ENCODE measurements at regions not wholly inside any gene's neighbourhood (a gene's known extent, or its start where the extent isn't known, plus 50 kb on each side); places are given as distances from the start of the nearest gene placed in this dataset.

DNA sequence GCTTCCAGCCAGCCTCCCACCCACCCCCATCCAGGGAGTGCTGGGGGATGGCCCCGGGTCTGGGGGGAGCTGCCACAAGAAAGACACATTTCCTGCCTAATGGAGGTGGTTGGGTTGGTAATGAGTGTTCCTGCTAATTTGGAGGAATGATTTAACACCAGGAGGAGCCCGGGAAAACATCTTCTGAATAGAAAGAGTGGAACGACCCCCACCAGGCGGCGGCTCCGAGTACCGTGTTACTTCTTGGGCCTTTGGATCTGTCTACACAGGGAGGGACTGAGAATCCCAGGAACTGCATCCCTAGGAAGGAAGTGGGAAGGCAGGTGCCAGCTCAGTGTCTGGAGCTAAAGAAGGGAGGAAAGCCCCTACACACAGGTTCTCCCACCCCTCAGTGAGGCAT lies 64.6 kb downstream of the TSPAN17 start:
- H3K4me3 ChIP-seq: no peak overlapping the region
- ATAC-seq (no peak), DNase-seq (no peak)
- WGBS (ENCODE audit: insufficient coverage, low coverage, low lambda C conversion rate, missing lambda C conversion rate): no CpG with 5 or more reads among the region's 7 CpGs
- H3K27me3 ChIP-seq: no peaks in the 10 kb centered on the region
- intact Hi-C loops (cut with DNase I): no loop called here
- TF ChIP-seq POLR2A (IDR thresholded peaks at IDR 0.05): no peak
- TF ChIP-seq, protein P1, sequence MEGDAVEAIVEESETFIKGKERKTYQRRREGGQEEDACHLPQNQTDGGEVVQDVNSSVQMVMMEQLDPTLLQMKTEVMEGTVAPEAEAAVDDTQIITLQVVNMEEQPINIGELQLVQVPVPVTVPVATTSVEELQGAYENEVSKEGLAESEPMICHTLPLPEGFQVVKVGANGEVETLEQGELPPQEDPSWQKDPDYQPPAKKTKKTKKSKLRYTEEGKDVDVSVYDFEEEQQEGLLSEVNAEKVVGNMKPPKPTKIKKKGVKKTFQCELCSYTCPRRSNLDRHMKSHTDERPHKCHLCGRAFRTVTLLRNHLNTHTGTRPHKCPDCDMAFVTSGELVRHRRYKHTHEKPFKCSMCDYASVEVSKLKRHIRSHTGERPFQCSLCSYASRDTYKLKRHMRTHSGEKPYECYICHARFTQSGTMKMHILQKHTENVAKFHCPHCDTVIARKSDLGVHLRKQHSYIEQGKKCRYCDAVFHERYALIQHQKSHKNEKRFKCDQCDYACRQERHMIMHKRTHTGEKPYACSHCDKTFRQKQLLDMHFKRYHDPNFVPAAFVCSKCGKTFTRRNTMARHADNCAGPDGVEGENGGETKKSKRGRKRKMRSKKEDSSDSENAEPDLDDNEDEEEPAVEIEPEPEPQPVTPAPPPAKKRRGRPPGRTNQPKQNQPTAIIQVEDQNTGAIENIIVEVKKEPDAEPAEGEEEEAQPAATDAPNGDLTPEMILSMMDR (IDR thresholded peaks at IDR 0.05): no peak
- H3K4me1 ChIP-seq: no peaks in the 10 kb centered on the region
- H3K27ac ChIP-seq: no peak overlapping the region
- H3K36me3 ChIP-seq: no peaks in the 10 kb centered on the region
- H3K9me3 ChIP-seq: no peaks in the 10 kb centered on the region

DNA sequence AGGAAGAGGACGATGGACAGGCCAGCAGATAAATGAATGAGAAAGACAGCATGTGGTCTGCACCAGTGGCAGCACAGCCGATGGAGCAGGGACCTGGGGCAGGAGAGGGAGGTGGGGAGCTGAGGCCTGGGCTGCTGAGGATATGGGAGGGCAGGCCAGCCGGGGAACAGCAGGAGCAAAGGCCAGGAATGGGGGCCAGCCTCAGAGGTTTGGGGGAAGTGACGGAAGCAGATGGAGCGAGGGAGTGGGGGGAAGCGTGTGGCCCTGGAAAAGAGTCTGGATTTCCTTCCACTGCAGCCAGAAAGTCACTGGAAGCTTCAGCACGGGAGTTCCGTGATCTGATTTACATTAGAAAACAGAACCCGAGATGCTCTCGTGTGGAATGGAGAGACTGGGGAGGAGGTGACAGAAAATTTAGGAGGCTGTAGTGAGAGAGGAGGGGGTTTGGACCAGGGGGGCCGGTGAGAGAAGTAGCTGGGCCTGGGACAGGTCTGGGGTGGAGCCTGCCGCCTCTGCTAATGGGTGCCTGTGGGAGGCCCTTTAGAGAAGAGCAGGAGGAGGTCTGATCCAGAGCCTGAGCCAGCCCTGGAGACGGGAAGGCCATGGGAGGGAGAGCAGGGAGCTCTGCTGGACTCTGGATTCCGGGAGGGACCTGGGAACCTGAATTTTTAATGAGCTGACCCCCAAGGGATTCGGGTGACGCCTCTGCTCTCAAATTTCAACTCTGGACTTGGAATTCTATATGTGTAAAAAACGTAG lies 65.4 kb downstream of the TSPAN17 start:
- no peak overlapping the region for H3K27ac ChIP-seq
- ATAC-seq: no peak
- no peaks in the 10 kb centered on the region for H3K4me1 ChIP-seq
- H3K36me3 ChIP-seq: no peaks in the 10 kb centered on the region
- no peaks in the 10 kb centered on the region for H3K27me3 ChIP-seq
- 28% methylated on average over 14 of the region's 17 CpGs for WGBS (ENCODE audit: insufficient coverage, low coverage, low lambda C conversion rate, missing lambda C conversion rate)
- H3K4me3 ChIP-seq: no peak overlapping the region
- no peak for DNase-seq
- intact Hi-C loops (cut with DNase I): no loop called here
- H3K9me3 ChIP-seq: no peaks in the 10 kb centered on the region
- no peak for TF ChIP-seq POLR2A (IDR thresholded peaks at IDR 0.05)
- TF ChIP-seq, protein P1 (IDR thresholded peaks at IDR 0.05): no peak

DNA sequence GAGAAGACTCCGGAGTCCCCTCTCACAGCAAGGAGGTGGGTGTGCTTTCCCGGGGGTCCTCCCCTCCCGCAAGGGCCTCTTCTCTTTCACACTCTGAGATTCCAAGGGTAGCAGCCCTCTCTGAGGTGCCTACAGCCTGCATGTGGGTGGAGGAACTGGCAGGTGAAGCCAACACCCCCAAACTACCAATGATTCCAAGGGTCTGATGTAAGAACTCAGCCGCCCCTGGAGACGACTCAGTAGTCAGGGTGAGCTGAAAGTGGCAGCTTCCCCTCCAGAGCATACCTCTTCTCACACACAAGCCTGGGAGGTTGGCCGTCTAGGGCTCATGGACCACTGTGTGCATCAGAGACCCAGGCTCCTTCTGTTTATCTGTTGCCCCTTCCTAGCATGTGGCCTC lies 66.1 kb downstream of the TSPAN17 start:
- 52% methylated on average over 4 of the region's 6 CpGs for WGBS (ENCODE audit: insufficient coverage, low coverage, low lambda C conversion rate, missing lambda C conversion rate)

DNA sequence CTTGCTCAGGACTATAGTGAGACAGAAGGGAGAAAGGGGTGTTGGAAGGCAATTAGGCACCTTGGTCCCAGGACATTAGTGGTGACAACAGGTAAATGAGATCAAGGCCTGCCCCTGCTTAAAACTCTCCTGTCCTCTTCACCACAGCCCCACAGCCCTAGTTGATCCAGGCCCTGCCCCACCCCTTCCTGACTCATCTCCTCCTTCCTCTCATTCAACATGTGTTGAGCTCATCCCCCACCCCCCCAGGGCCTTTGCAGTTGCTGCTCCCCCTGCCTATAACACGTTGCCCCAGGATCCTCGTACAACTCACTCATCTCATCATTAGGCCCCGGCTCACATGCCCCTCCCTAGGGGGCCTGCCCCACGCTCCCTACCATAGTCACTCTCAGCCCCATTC lies 66.8 kb downstream of the TSPAN17 start:
- TF ChIP-seq POLR2A (IDR thresholded peaks at IDR 0.05): no peak
- TF ChIP-seq, protein P1 (IDR thresholded peaks at IDR 0.05): no peak
- no peaks in the 10 kb centered on the region for H3K27me3 ChIP-seq
- no peaks in the 10 kb centered on the region for H3K36me3 ChIP-seq
- H3K9me3 ChIP-seq: no peaks in the 10 kb centered on the region
- ATAC-seq: no peak
- H3K4me3 ChIP-seq: no peak overlapping the region
- no peak overlapping the region for H3K27ac ChIP-seq
- WGBS (ENCODE audit: insufficient coverage, low coverage, low lambda C conversion rate, missing lambda C conversion rate): 72% methylated on average over 4 of the region's 4 CpGs
- DNase-seq: no peak
- H3K4me1 ChIP-seq: no peaks in the 10 kb centered on the region
- intact Hi-C loops (cut with DNase I): no loop called here

More for the DNA sequence above, 66.1 kb downstream of the TSPAN17 start:
- Histone ChIP-seq H3K9me3 (no peaks in the 10 kb centered on the region), H3K36me3 (no peaks in the 10 kb centered on the region), H3K4me3 (no peak overlapping the region), H3K4me1 (no peaks in the 10 kb centered on the region), H3K27me3 (no peaks in the 10 kb centered on the region), H3K27ac (no peak overlapping the region)
- intact Hi-C loops (cut with DNase I): no loop called here
- no peak for TF ChIP-seq POLR2A (IDR thresholded peaks at IDR 0.05)
- TF ChIP-seq, protein P1 (IDR thresholded peaks at IDR 0.05): no peak
- no peak for DNase-seq
- no peak for ATAC-seq

Data from right lobe of liver (tissue), 6 donors.